LNCAP (cell line): ENCODE measurements at regions not wholly inside any gene's neighbourhood (a gene's known extent, or its start where the extent isn't known, plus 50 kb on each side); places are given as distances from the start of the nearest gene placed in this dataset.

ENCODE experiments used
- CTCF ChIP-seq: fragments of 450-650 bp; IDR thresholded peaks from 2 replicates; pipeline ENCODE4 v1.5.1; 2017; ENCODE audit warnings: mild to moderate bottlenecking

DNA sequence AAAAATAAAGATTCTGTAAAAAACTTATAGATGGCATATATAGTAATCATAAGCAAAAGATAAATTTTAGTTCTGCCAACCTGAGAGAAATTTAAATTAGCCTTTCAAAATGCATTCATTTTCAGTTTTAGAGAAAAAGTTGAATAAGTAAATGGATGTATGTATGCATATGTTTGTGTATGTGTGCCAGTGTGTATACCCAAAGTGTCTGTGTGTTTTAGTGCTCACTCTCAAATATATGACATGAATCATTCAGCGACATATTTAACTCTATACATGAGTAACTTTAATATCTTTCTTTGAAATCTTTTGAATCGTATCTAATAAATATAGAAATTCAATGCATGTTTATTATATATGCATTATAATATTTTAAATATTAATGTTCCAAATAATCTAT is 274.5 kb downstream of the SRGAP2C start:
- no peak for TF ChIP-seq CTCF

DNA sequence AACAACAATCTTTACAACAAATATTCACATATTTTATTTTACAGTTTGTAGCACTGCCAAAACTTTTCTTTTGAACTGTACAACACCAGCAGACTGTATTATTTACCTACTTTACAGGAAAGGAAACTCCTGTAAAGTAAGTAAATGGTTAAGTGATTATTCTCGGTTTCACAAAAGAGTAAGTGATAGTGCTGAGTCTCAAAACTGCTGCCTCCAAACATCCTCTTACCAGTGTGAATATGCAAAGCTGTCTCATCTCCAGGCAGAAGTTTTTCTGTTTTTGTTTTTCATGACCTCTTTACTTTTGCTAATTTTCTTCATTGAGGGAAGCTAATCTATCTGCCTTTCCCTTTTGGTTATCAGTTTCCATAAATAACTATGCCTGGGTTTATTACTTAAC is 286.7 kb downstream of the SRGAP2C start:
- TF ChIP-seq CTCF: no peak

GRCh38 chr1:121472017-121472416 is 287.2 kb downstream of the SRGAP2C start:
- TF ChIP-seq CTCF: no peak

DNA sequence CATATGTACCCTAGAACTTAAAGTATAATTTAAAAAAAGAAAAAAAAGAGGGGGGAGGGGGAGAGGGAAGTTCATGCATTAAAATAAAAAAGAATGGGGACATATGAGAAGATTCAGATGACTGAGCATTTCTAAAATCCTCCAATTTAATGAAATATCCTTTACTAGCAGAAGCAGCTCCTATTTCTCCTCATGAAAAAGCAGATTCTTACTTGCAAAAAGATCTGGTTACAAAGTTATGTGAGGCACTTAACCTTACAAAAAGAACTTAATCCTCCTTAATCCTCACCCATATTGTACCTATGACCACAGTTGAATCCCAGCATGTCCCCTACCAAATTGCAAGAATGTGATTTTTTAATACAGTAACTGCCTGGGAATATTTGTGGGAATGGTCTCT is 298.5 kb downstream of the SRGAP2C start:
- TF ChIP-seq CTCF: no peak

- no peak for TF ChIP-seq CTCF
Observed at GRCh38 chr1:121483961-121484424, 299.2 kb downstream of the SRGAP2C start.

DNA sequence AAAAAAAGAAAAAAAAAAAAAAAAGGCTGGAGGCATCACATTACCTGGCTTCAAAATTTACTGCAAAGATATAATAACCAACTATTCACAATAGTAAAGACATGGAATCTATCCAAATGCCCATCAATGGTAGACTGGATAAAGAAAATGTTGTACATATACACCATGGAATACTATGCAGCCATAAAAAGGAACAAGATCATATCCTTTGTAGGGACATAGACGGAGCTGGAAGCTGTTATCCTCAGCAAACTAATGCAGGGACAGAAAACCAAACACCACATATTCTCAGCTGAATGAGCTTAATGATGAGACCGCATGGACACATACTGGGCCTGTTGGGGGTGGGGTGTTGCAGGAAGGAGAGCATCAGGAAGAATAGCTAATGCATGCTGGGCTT is 330.5 kb downstream of the SRGAP2C start:
- no peak for TF ChIP-seq CTCF

- TF ChIP-seq CTCF: no peak
Observed at GRCh38 chr1:121516234-121516967, 331.6 kb downstream of the SRGAP2C start.
